GM21786 (cell line): ENCODE measurements at regions not wholly inside any gene's neighbourhood (a gene's known extent, or its start where the extent isn't known, plus 50 kb on each side); places are given as distances from the start of the nearest gene placed in this dataset.

Experiments used
- ATAC-seq: cut with Tn5 transposase; IDR thresholded peaks from one replicate; pipeline ENCODE4 v1.9.1; 2021; ENCODE audit not compliant: unreplicated experiment

GRCh38 chr11:15650105-15650938 lies 535.6 kb downstream of the INSC start:
- ATAC-seq = peak; percentile 95

- ATAC-seq = no peak
Observed at GRCh38 chr11:15651033-15651432, 536.3 kb downstream of the INSC start.

GRCh38 chr11:15651816-15652215 lies 537.1 kb downstream of the INSC start:
- no peak for ATAC-seq

- no peak for ATAC-seq
Observed at GRCh38 chr11:15653191-15653710, 538.5 kb downstream of the INSC start.

GRCh38 chr11:15654451-15654850 lies 539.7 kb downstream of the INSC start:
- no peak for ATAC-seq

GRCh38 chr11:15655552-15655951 lies 540.8 kb downstream of the INSC start:
- no peak for ATAC-seq

GRCh38 chr11:15657264-15657663 lies 542.5 kb downstream of the INSC start:
- no peak for ATAC-seq

- no peak for ATAC-seq
Observed at GRCh38 chr11:15660496-15660895, 545.8 kb downstream of the INSC start.

GRCh38 chr11:15662285-15662684 lies 547.6 kb downstream of the INSC start:
- ATAC-seq = no peak

GRCh38 chr11:15663777-15664218 lies 549.1 kb downstream of the INSC start:
- no peak for ATAC-seq

GRCh38 chr11:15665368-15665871 lies 550.7 kb downstream of the INSC start:
- no peak for ATAC-seq

- ATAC-seq = no peak
Observed at GRCh38 chr11:15667127-15667725, 552.5 kb downstream of the INSC start.

GRCh38 chr11:15668718-15669117 lies 554.0 kb downstream of the INSC start:
- ATAC-seq = no peak

GRCh38 chr11:15670520-15671070 lies 555.9 kb downstream of the INSC start:
- ATAC-seq = no peak

GRCh38 chr11:15671216-15671615 lies 556.5 kb downstream of the INSC start:
- no peak for ATAC-seq

GRCh38 chr11:15672825-15673224 lies 558.1 kb downstream of the INSC start:
- no peak for ATAC-seq

- ATAC-seq = no peak
Observed at GRCh38 chr11:15673408-15673831, 558.7 kb downstream of the INSC start.

- no peak for ATAC-seq
Observed at GRCh38 chr11:15674756-15675155, 560.0 kb downstream of the INSC start.

- no peak for ATAC-seq
Observed at GRCh38 chr11:15675683-15676082, 561.0 kb downstream of the INSC start.

GRCh38 chr11:15677181-15677580 lies 562.5 kb downstream of the INSC start:
- no peak for ATAC-seq

GRCh38 chr11:15683528-15683927 lies 568.8 kb downstream of the INSC start:
- no peak for ATAC-seq

- no peak for ATAC-seq
Observed at GRCh38 chr11:15685306-15685705, 570.6 kb downstream of the INSC start.
